ENCODE measurements at regions not wholly inside any gene's neighbourhood (a gene's known extent, or its start where the extent isn't known, plus 50 kb on each side); places are given as distances from the start of the nearest gene placed in this dataset.
"Not testable (repeated sequence)": the region's sequence is repeated elsewhere in the genome, so short reads cannot be mapped to it uniquely, and the experiment has no call there.

GRCh38 chr2:83253848-83254247 is 1205.2 kb downstream of the SUCLG1 start:
- no peak for DNase-seq (ENCODE audit: low spot score in 2 of 2)
- no peaks in the 10 kb centered on the region for H3K4me1 ChIP-seq
- H3K9me3 ChIP-seq = no peaks in the 10 kb centered on the region
- H3K27ac ChIP-seq = no peak overlapping the region
- WGBS = 91% methylated on average over 1 of the region's 1 CpG
- no peaks in the 10 kb centered on the region for H3K36me3 ChIP-seq
- H3K4me3 ChIP-seq = no peak overlapping the region
- H3K27me3 ChIP-seq = no peaks in the 10 kb centered on the region
- no peak for TF ChIP-seq CTCF (IDR thresholded peaks at IDR 0.05)
- TF ChIP-seq EP300 (IDR thresholded peaks at IDR 0.05) = no peak
- TF ChIP-seq POLR2AphosphoS5 (IDR thresholded peaks at IDR 0.05) = no peak
- no peak for TF ChIP-seq POLR2A (IDR thresholded peaks at IDR 0.05)

- no peak for DNase-seq (ENCODE audit: low spot score in 2 of 2)
- WGBS = 74% methylated on average over 3 of the region's 3 CpGs
- Histone ChIP-seq H3K27ac (no peak overlapping the region), H3K4me3 (no peak overlapping the region), H3K9me3 (no peaks in the 10 kb centered on the region), H3K4me1 (no peaks in the 10 kb centered on the region), H3K27me3 (no peaks in the 10 kb centered on the region), H3K36me3 (no peaks in the 10 kb centered on the region)
- no peak for TF ChIP-seq POLR2A (IDR thresholded peaks at IDR 0.05)
- TF ChIP-seq CTCF (IDR thresholded peaks at IDR 0.05) = no peak
- no peak for TF ChIP-seq EP300 (IDR thresholded peaks at IDR 0.05)
- TF ChIP-seq POLR2AphosphoS5 (IDR thresholded peaks at IDR 0.05) = no peak
Measured at GRCh38 chr2:83251321-83251872, 1207.7 kb downstream of the SUCLG1 start.

GRCh38 chr2:83245806-83246537 is 1213.1 kb downstream of the SUCLG1 start:
- H3K4me3 ChIP-seq; H3K27ac ChIP-seq; DNase-seq (ENCODE audit: low spot score in 2 of 2); H3K4me1 ChIP-seq; H3K27me3 ChIP-seq; H3K9me3 ChIP-seq; H3K36me3 ChIP-seq: not testable (repeated sequence)
- WGBS = 89% methylated on average over 2 of the region's 30 CpGs

- Histone ChIP-seq H3K27ac (no peak overlapping the region), H3K9me3 (no peaks in the 10 kb centered on the region), H3K27me3 (no peaks in the 10 kb centered on the region), H3K36me3 (no peaks in the 10 kb centered on the region), H3K4me3 (no peak overlapping the region), H3K4me1 (no peaks in the 10 kb centered on the region)
- DNase-seq (ENCODE audit: low spot score in 2 of 2) = no peak
- TF ChIP-seq POLR2A (IDR thresholded peaks at IDR 0.05) (no peak), EP300 (IDR thresholded peaks at IDR 0.05) (no peak), POLR2AphosphoS5 (IDR thresholded peaks at IDR 0.05) (no peak), CTCF (IDR thresholded peaks at IDR 0.05) (no peak)
- whole genome bisulfite sequencing = 45% methylated on average over 2 of the region's 2 CpGs
Measured at GRCh38 chr2:83240611-83241010, 1218.5 kb downstream of the SUCLG1 start.

GRCh38 chr2:83238111-83238510 is 1221.0 kb downstream of the SUCLG1 start:
- no peak overlapping the region for H3K4me3 ChIP-seq
- H3K36me3 ChIP-seq = no peaks in the 10 kb centered on the region
- TF ChIP-seq POLR2A (IDR thresholded peaks at IDR 0.05) (no peak), POLR2AphosphoS5 (IDR thresholded peaks at IDR 0.05) (no peak), CTCF (IDR thresholded peaks at IDR 0.05) (no peak), EP300 (IDR thresholded peaks at IDR 0.05) (no peak)
- WGBS = 91% methylated on average over 2 of the region's 2 CpGs
- H3K27ac ChIP-seq = no peak overlapping the region
- no peak for DNase-seq (ENCODE audit: low spot score in 2 of 2)
- H3K4me1 ChIP-seq = no peaks in the 10 kb centered on the region
- H3K9me3 ChIP-seq = no peaks in the 10 kb centered on the region
- H3K27me3 ChIP-seq = no peaks in the 10 kb centered on the region
